Mesendoderm (in vitro differentiated cells): ENCODE measurements at regions not wholly inside any gene's neighbourhood (a gene's known extent, or its start where the extent isn't known, plus 50 kb on each side); places are given as distances from the start of the nearest gene placed in this dataset.

Source experiments
- DNase-seq: peaks from one replicate; pipeline ENCODE4 v3.0.0; 2013
- H2AK5ac ChIP-seq: 2 replicates; pipeline ENCODE4 v1.6.1; 2013; ENCODE audit warnings: low read length, inconsistent platforms
- H2BK120ac ChIP-seq: 2 replicates; pipeline ENCODE4 v1.6.1; 2013; ENCODE audit warnings: low read depth, mild to moderate bottlenecking, low read length, moderate library complexity, mixed read lengths
- H2BK15ac ChIP-seq: replicated peaks from 2 replicates; pipeline ENCODE4 v1.6.1; 2013; ENCODE audit warnings: low read depth, mild to moderate bottlenecking, moderate library complexity
- H2BK5ac ChIP-seq: 2 replicates; pipeline ENCODE4 v1.6.1; 2013; ENCODE audit warnings: low read length, inconsistent platforms
- H3K18ac ChIP-seq: 2 replicates; pipeline ENCODE4 v1.6.1; 2013; ENCODE audit warnings: mild to moderate bottlenecking, low read length, mixed read lengths
- H3K23ac ChIP-seq: one replicate; pipeline ENCODE4 v1.6.1; 2013; ENCODE audit warnings: low read length
- H3K27ac ChIP-seq: 2 replicates; pipeline ENCODE4 v1.5.1; 2013; ENCODE audit warnings: low read depth, mild to moderate bottlenecking, inconsistent platforms, low read length, moderate library complexity
- H3K27me3 ChIP-seq: 2 replicates; pipeline ENCODE4 v1.6.1; 2013; ENCODE audit warnings: low read length, control low read depth, mild to moderate bottlenecking, inconsistent platforms; ENCODE audit not compliant: insufficient read depth, poor library complexity
- H3K36me3 ChIP-seq: 2 replicates; pipeline ENCODE4 v1.6.1; 2013; ENCODE audit warnings: low read length, inconsistent platforms; ENCODE audit not compliant: control insufficient read depth, insufficient read depth
- H3K4ac ChIP-seq: one replicate; pipeline ENCODE4 v1.6.1; 2013; ENCODE audit warnings: low read depth, mild to moderate bottlenecking, low read length, moderate library complexity
- H3K4me1 ChIP-seq: 2 replicates; pipeline ENCODE4 v1.6.1; 2013; ENCODE audit warnings: low read depth, low read length, inconsistent platforms; ENCODE audit not compliant: control insufficient read depth
- H3K4me2 ChIP-seq: 2 replicates; pipeline ENCODE4 v1.6.1; 2013; ENCODE audit warnings: low read length
- H3K4me3 ChIP-seq: 2 replicates; pipeline ENCODE4 v1.5.1; 2013; ENCODE audit warnings: mild to moderate bottlenecking, low read length
- H3K56ac ChIP-seq: one replicate; pipeline ENCODE4 v1.6.1; 2013; ENCODE audit warnings: low read length
- H3K79me1 ChIP-seq: 2 replicates; pipeline ENCODE4 v1.6.1; 2013; ENCODE audit warnings: low read length, inconsistent platforms
- H3K79me2 ChIP-seq: 2 replicates; pipeline ENCODE4 v1.6.1; 2013; ENCODE audit warnings: mild to moderate bottlenecking, low read length; ENCODE audit not compliant: control insufficient read depth, insufficient read depth
- H3K9ac ChIP-seq: 2 replicates; pipeline ENCODE4 v1.6.1; 2013; ENCODE audit warnings: low read length, inconsistent platforms
- H4K5ac ChIP-seq: one replicate; pipeline ENCODE4 v1.6.1; 2013; ENCODE audit warnings: low read length
- H4K8ac ChIP-seq: one replicate; pipeline ENCODE4 v1.6.1; 2013; ENCODE audit warnings: low read depth, mild to moderate bottlenecking, control low read depth, low read length, moderate library complexity
- WGBS: extraction: QIAGEN DNeasy Blood & Tissue Kit; methylation state at CpG from one replicate; pipeline ENCODE4 v1.1.7; 2013; ENCODE audit warnings: low lambda C conversion rate, missing lambda C conversion rate; ENCODE audit not compliant: insufficient coverage; ENCODE audit errors: extremely low coverage; 5-methylcytosine and 5-hydroxymethylcytosine counted together

DNA sequence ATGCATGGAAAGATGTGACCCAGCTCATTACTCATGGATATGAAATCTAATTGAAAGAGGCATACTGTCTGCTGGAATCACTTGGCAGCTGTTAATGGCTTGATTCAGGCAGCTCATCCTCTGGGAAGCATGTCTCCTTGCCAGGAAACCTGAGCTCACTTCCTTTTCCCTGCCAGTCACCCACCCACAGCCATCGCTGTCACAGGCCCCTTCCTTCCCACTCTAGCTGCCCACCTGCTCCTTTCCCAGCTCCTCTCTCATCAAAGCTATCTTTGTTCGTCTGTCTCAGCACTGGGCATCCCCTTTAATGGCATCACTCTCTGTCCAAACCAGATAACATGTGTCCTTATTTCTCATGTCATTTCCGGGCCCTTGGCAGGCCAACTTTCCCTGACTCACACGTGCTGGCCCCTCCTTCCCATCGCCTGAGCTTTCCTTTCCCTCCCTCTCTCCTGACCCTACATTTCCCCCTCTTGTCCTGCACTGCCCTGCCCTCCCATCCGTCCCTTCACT lies 721.9 kb downstream of the TNS3 start:
- H3K4me2 ChIP-seq = no peak overlapping the region
- H2BK120ac ChIP-seq = no peak overlapping the region
- H2AK5ac ChIP-seq = no peak overlapping the region
- no peak overlapping the region for H3K18ac ChIP-seq
- no peak overlapping the region for H4K8ac ChIP-seq
- H3K56ac ChIP-seq = no peak overlapping the region
- no peaks in the 10 kb centered on the region for H3K27me3 ChIP-seq
- no peak overlapping the region for H3K27ac ChIP-seq
- no peak overlapping the region for H3K4ac ChIP-seq
- no peak overlapping the region for H2BK15ac ChIP-seq
- H3K79me1 ChIP-seq = no peaks in the 10 kb centered on the region
- no peak overlapping the region for H3K4me3 ChIP-seq
- no peaks in the 10 kb centered on the region for H3K79me2 ChIP-seq
- no CpG with 5 or more reads among the region's 6 CpGs for WGBS
- no peaks in the 10 kb centered on the region for H3K36me3 ChIP-seq
- no peaks in the 10 kb centered on the region for H3K4me1 ChIP-seq
- H2BK5ac ChIP-seq = no peak overlapping the region
- H3K23ac ChIP-seq = no peak overlapping the region
- H4K5ac ChIP-seq = no peak overlapping the region
- no peak overlapping the region for H3K9ac ChIP-seq
- DNase-seq = no peak

DNA sequence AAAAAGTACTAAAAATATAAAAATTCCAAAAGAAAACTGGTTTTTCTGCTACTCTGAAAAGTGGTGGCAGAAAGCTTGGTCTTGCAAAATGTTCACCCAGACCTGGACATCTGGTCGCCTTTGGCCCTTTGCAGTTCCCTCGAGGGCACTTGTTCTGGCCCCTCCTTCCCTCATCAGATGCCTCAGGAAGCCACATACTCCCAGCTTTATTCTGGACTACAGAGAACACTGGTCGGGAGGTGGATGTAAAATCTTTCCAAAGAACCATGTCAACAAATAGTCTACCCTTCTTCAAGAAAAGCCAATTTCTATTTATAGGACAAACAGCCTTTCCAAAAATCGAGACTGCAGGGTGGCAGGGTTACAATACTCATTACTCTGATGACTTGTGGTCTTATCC lies 726.1 kb downstream of the TNS3 start:
- no peak overlapping the region for H2BK120ac ChIP-seq
- no peak overlapping the region for H3K56ac ChIP-seq
- H4K5ac ChIP-seq = no peak overlapping the region
- H3K4ac ChIP-seq = no peak overlapping the region
- H2BK15ac ChIP-seq = no peak overlapping the region
- no peak overlapping the region for H3K9ac ChIP-seq
- H3K18ac ChIP-seq = no peak overlapping the region
- no peaks in the 10 kb centered on the region for H3K36me3 ChIP-seq
- no peak overlapping the region for H4K8ac ChIP-seq
- H3K23ac ChIP-seq = no peak overlapping the region
- no peak overlapping the region for H3K4me2 ChIP-seq
- no peak overlapping the region for H2BK5ac ChIP-seq
- no peak overlapping the region for H2AK5ac ChIP-seq
- no peaks in the 10 kb centered on the region for H3K79me2 ChIP-seq
- no peak for DNase-seq
- no peak overlapping the region for H3K27ac ChIP-seq
- no peak overlapping the region for H3K4me3 ChIP-seq
- no CpG with 5 or more reads among the region's 4 CpGs for WGBS
- H3K79me1 ChIP-seq = no peaks in the 10 kb centered on the region
- no peaks in the 10 kb centered on the region for H3K27me3 ChIP-seq
- no peaks in the 10 kb centered on the region for H3K4me1 ChIP-seq

DNA sequence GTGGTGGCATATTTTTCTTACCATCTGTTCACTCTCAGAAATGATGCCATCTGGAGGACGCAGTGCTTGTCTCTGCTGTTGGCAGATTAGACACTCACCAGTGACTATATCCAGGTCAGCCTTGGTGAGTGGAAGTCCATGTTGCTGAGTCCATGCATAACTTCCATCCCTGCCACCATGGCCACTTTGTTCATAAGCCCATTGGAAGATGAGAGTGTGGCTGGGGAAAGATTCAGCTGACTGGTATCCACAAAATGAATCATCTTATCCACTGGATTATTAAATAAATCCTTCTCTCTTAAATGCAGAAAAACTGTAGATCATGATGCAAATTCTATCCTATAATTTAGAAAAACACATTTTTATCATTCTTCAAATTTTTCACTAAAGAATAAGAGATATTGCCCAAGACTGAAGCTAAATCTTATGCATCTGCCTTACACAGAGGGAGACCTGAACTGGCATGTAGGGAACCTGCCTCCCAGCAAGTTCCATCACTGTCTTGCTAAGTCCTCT lies 726.9 kb downstream of the TNS3 start:
- Histone ChIP-seq H3K18ac (no peak overlapping the region), H3K79me2 (no peaks in the 10 kb centered on the region), H2BK120ac (no peak overlapping the region), H3K36me3 (no peaks in the 10 kb centered on the region), H2BK5ac (no peak overlapping the region), H2AK5ac (no peak overlapping the region), H2BK15ac (no peak overlapping the region), H3K27me3 (no peaks in the 10 kb centered on the region), H3K23ac (no peak overlapping the region), H3K4me2 (no peak overlapping the region), H4K8ac (no peak overlapping the region), H3K56ac (no peak overlapping the region), H3K4me3 (no peak overlapping the region), H3K4ac (no peak overlapping the region), H3K27ac (no peak overlapping the region), H4K5ac (no peak overlapping the region), H3K79me1 (no peaks in the 10 kb centered on the region), H3K9ac (no peak overlapping the region), H3K4me1 (no peaks in the 10 kb centered on the region)
- DNase-seq = no peak
- no CpG with 5 or more reads among the region's 1 CpG for WGBS

DNA sequence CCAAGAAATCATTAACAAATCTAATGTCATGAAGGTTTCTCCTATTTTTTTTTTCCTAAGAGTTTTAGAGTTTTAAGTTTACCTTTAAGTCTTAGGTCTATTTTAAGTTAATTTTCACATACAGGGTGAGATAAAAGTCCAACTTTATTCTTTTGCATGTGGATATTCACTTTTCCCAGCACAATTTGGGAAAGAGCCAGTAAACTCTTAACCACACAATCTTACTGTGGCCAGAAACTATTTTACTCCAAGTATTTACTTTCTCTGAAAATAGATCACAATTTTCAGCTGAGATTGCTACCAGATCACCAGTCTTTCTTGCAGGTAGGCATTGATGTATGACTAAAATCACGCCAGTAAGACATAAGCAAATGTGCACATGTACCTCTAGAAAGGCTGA lies 728.5 kb downstream of the TNS3 start:
- H3K4ac ChIP-seq = no peak overlapping the region
- no peak overlapping the region for H3K27ac ChIP-seq
- WGBS = no CpG with 5 or more reads among the region's 1 CpG
- H4K8ac ChIP-seq = no peak overlapping the region
- no peak overlapping the region for H2AK5ac ChIP-seq
- H3K36me3 ChIP-seq = no peaks in the 10 kb centered on the region
- no peak overlapping the region for H3K56ac ChIP-seq
- no peaks in the 10 kb centered on the region for H3K4me1 ChIP-seq
- H2BK120ac ChIP-seq = no peak overlapping the region
- H3K27me3 ChIP-seq = no peaks in the 10 kb centered on the region
- H3K9ac ChIP-seq = no peak overlapping the region
- no peak overlapping the region for H2BK5ac ChIP-seq
- no peaks in the 10 kb centered on the region for H3K79me2 ChIP-seq
- H3K23ac ChIP-seq = no peak overlapping the region
- no peak overlapping the region for H4K5ac ChIP-seq
- no peak overlapping the region for H2BK15ac ChIP-seq
- DNase-seq = no peak
- no peaks in the 10 kb centered on the region for H3K79me1 ChIP-seq
- H3K4me2 ChIP-seq = no peak overlapping the region
- H3K4me3 ChIP-seq = no peak overlapping the region
- H3K18ac ChIP-seq = no peak overlapping the region

DNA sequence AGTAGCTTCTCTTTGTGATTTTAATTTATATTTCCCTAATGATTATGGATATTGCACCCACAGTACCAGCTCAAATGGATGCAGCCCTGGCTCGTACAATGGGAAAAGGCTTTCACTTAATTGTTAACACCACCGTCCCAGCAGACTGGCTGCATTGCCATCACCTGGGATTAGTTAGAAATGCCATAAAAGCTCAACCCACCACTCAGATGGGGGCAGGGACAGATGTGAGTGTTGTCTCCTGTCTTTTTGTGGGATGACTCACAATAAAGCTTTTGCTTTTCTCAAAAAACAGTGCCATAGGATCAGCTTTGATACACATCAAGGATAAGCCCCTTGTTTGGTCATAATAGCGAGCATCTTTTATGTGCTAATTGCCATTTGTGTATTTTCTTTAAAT lies 729.1 kb downstream of the TNS3 start:
- H3K4me1 ChIP-seq = no peaks in the 10 kb centered on the region
- no peak overlapping the region for H2AK5ac ChIP-seq
- H3K4ac ChIP-seq = no peak overlapping the region
- no peak overlapping the region for H3K4me3 ChIP-seq
- H3K4me2 ChIP-seq = no peak overlapping the region
- DNase-seq = no peak
- no peaks in the 10 kb centered on the region for H3K79me2 ChIP-seq
- no peak overlapping the region for H3K23ac ChIP-seq
- no peaks in the 10 kb centered on the region for H3K79me1 ChIP-seq
- no peak overlapping the region for H2BK5ac ChIP-seq
- no peak overlapping the region for H2BK120ac ChIP-seq
- WGBS = no CpG with 5 or more reads among the region's 3 CpGs
- H3K36me3 ChIP-seq = no peaks in the 10 kb centered on the region
- no peak overlapping the region for H3K18ac ChIP-seq
- no peak overlapping the region for H3K27ac ChIP-seq
- no peaks in the 10 kb centered on the region for H3K27me3 ChIP-seq
- H4K5ac ChIP-seq = no peak overlapping the region
- H4K8ac ChIP-seq = no peak overlapping the region
- no peak overlapping the region for H3K9ac ChIP-seq
- no peak overlapping the region for H3K56ac ChIP-seq
- H2BK15ac ChIP-seq = no peak overlapping the region
